Stomach (tissue), 8 donors: ENCODE measurements at regions not wholly inside any gene's neighbourhood (a gene's known extent, or its start where the extent isn't known, plus 50 kb on each side); places are given as distances from the start of the nearest gene placed in this dataset.

ENCODE experiments used
- DNase-seq, 2 donors: peaks; one replicate each; pipeline versions ENCODE4 v3.0.0 to v3.0.0-alpha.2; 2013 to 2019
- H3K27ac ChIP-seq, 5 donors: fragments of 200-600 bp in 4 of 5; sonication (generic) in 4 of 5; one replicate each; pipeline ENCODE4 v1.5.1; 2013 to 2019; ENCODE audit warnings: mild to moderate bottlenecking in 1 of 5, moderate library complexity in 1 of 5
- H3K27me3 ChIP-seq, 3 donors: fragments of 200-600 bp; sonication (generic); one replicate each; pipeline ENCODE4 v1.5.1; 2017 to 2019; ENCODE audit warnings: mixed run types in 1 of 3
- H3K36me3 ChIP-seq, 4 donors: fragments of 200-600 bp; sonication (generic); 1 replicate in 3 of 4; 2 replicates in 1 of 4; pipeline ENCODE4 v1.5.1; 2016 to 2019
- H3K4me1 ChIP-seq, 4 donors: fragments of 200-600 bp; sonication (generic); one replicate each; pipeline ENCODE4 v1.5.1; 2016 to 2019
- H3K4me3 ChIP-seq, 4 donors: fragments of 200-600 bp; sonication (generic) in 3 of 4; one replicate each; pipeline ENCODE4 v1.5.1; 2016 to 2019; ENCODE audit warnings: mild to moderate bottlenecking in 1 of 4
- H3K9me3 ChIP-seq, 4 donors: fragments of 200-600 bp; sonication (generic); one replicate each; pipeline ENCODE4 v1.5.1; 2016 to 2019
- CTCF ChIP-seq, 7 experiments: fragments of 450-650 bp in 4 of 7; fragments of 200-600 bp in 3 of 7; sonication (generic) in 3 of 7; IDR thresholded peaks; one replicate each; pipeline ENCODE4 v1.5.1; 2016 to 2019; ENCODE audit warnings: antibody characterized with exemption in 7 of 7, control low read depth in 2 of 7, mild to moderate bottlenecking in 1 of 7
- EP300 ChIP-seq: sonication (generic); formaldehyde crosslinking; IDR thresholded peaks from one replicate; pipeline ENCODE4 v1.6.1; 2017; ENCODE audit warnings: antibody characterized with exemption
- POLR2A ChIP-seq, 4 donors: fragments of 450-650 bp; IDR thresholded peaks; one replicate each; pipeline ENCODE4 v1.6.1; 2016; ENCODE audit warnings: antibody characterized with exemption in 4 of 4, control low read depth in 2 of 4, mild to moderate bottlenecking in 1 of 4, moderate library complexity in 1 of 4
- POLR2AphosphoS5 ChIP-seq, 3 donors: sonication (generic); formaldehyde crosslinking; IDR thresholded peaks; one replicate each; pipeline ENCODE4 v1.6.1; 2016; ENCODE audit warnings: antibody characterized with exemption in 3 of 3
- WGBS, 5 donors: extraction: QIAGEN DNeasy Blood & Tissue Kit in 3 of 5; methylation state at CpG; one replicate each; pipeline versions ENCODE4 v1.1.5 to v1.1.7; 2013 to 2018; 5-methylcytosine and 5-hydroxymethylcytosine counted together
- intact Hi-C: fragments of 100-400 bp; cut with DNase I; formaldehyde crosslinking; loops from one replicate; pipeline ENCODE4 v1.15.1; 2023; ENCODE audit warnings: low total_unique reads
- donor health status: healthy with polysubstance abuse.
- donor health status: Bipolar disorder and iron deficiency.
- donor health status: healthy.

GRCh38 chr4:180363815-180364214 is 1879.4 kb upstream of the TENM3 start:
- intact Hi-C loops = no loop called here

GRCh38 chr4:180372691-180373090 is 1870.5 kb upstream of the TENM3 start:
- H3K27ac ChIP-seq = no peak overlapping the region
- H3K27me3 ChIP-seq = no peaks in the 10 kb centered on the region
- intact Hi-C loops = no loop called here
- no peak overlapping the region for H3K4me3 ChIP-seq
- H3K36me3 ChIP-seq = no peaks in the 10 kb centered on the region
- H3K9me3 ChIP-seq = no peaks in the 10 kb centered on the region
- no peak for TF ChIP-seq POLR2A (IDR thresholded peaks at IDR 0.05)
- TF ChIP-seq CTCF (IDR thresholded peaks at IDR 0.05) = no peak
- no peak for TF ChIP-seq EP300
- TF ChIP-seq POLR2AphosphoS5 (IDR thresholded peaks at IDR 0.05) = no peak
- no peaks in the 10 kb centered on the region for H3K4me1 ChIP-seq
- DNase-seq = peak in 1 of 2 donors; percentile 32

More at GRCh38 chr4:180363815-180364214, 1879.4 kb upstream of the TENM3 start:
- H3K27me3 ChIP-seq = no peaks in the 10 kb centered on the region
- H3K36me3 ChIP-seq = no peaks in the 10 kb centered on the region
- no peaks in the 10 kb centered on the region for H3K9me3 ChIP-seq
- TF ChIP-seq POLR2A (IDR thresholded peaks at IDR 0.05) = no peak
- no peak for TF ChIP-seq CTCF (IDR thresholded peaks at IDR 0.05)
- TF ChIP-seq EP300 = no peak
- no peak for TF ChIP-seq POLR2AphosphoS5 (IDR thresholded peaks at IDR 0.05)
- 50 to 62% (median 57%) methylated on average over 5 of the region's 5 CpGs for WGBS, 5 donors
- H3K27ac ChIP-seq = no peak overlapping the region
- no peak overlapping the region for H3K4me3 ChIP-seq
- no peak for DNase-seq
- H3K4me1 ChIP-seq = no peaks in the 10 kb centered on the region

- TF ChIP-seq CTCF (IDR thresholded peaks at IDR 0.05) = no peak
- no peak for TF ChIP-seq POLR2A (IDR thresholded peaks at IDR 0.05)
- TF ChIP-seq POLR2AphosphoS5 (IDR thresholded peaks at IDR 0.05) = no peak
- no peak for TF ChIP-seq EP300
- H3K27me3 ChIP-seq = no peaks in the 10 kb centered on the region
- intact Hi-C loops = no loop called here
- H3K27ac ChIP-seq = no peak overlapping the region
- no peaks in the 10 kb centered on the region for H3K9me3 ChIP-seq
- no peak for DNase-seq
- H3K4me1 ChIP-seq = no peaks in the 10 kb centered on the region
- WGBS, 5 donors = 13 to 37% (median 26%) methylated on average over 1 of the region's 1 CpG
- no peaks in the 10 kb centered on the region for H3K36me3 ChIP-seq
- H3K4me3 ChIP-seq = no peak overlapping the region
Observed at GRCh38 chr4:180377741-180378140, 1865.5 kb upstream of the TENM3 start.

GRCh38 chr4:180380733-180381132 is 1862.5 kb upstream of the TENM3 start:
- no peak for DNase-seq
- 59 to 73% (median 67%) methylated on average over 5 of the region's 5 CpGs for WGBS, 5 donors
- Histone ChIP-seq H3K27ac (no peak overlapping the region), H3K27me3 (no peaks in the 10 kb centered on the region), H3K36me3 (no peaks in the 10 kb centered on the region), H3K4me1 (no peaks in the 10 kb centered on the region), H3K9me3 (no peaks in the 10 kb centered on the region), H3K4me3 (no peak overlapping the region)
- TF ChIP-seq EP300 = no peak
- TF ChIP-seq POLR2AphosphoS5 (IDR thresholded peaks at IDR 0.05) = no peak
- no peak for TF ChIP-seq POLR2A (IDR thresholded peaks at IDR 0.05)
- TF ChIP-seq CTCF (IDR thresholded peaks at IDR 0.05) = no peak
- intact Hi-C loops = no loop called here
